K562 (cell line): ENCODE measurements at regions not wholly inside any gene's neighbourhood (a gene's known extent, or its start where the extent isn't known, plus 50 kb on each side); places are given as distances from the start of the nearest gene placed in this dataset.
"Not testable (repeated sequence)": the region's sequence is repeated elsewhere in the genome, so short reads cannot be mapped to it uniquely, and the experiment has no call there.

ENCODE experiments used
- ATAC-seq: fragments of 200-7000 bp; cut with Tn5 transposase; 3 replicates; pipeline ENCODE4 v1.9.1; 2020; ENCODE audit warnings: moderate library complexity
- BruUV-seq: library from RNA; stranded (reverse); fragments of 400-500 nt; replicated peaks from 2 replicates; lab custom pipeline; 2021; lab: Mats Ljungman, UMichigan
- CTCF ChIA-PET: fragments of 300-600 bp; formaldehyde crosslinking; extraction: SDS; loops from one replicate; lab custom pipeline; 2021; ENCODE audit warnings: low intra/inter-chr PET ratio; lab: Yijun Ruan, JAX
- POLR2A ChIA-PET: fragments of 300-600, 350-650 bp; sonication (Branson Sonifier 250); formaldehyde crosslinking; extraction: SDS; loops from one replicate; lab custom pipeline; 2021; ENCODE audit warnings: antibody characterized with exemption, inconsistent platforms; lab: Yijun Ruan, JAX
- DNase-seq, 4 experiments: peaks; one replicate each; pipeline versions ENCODE4 v3.0.0 to v3.0.0-alpha.2; 2011 to 2018; ENCODE audit warnings: low spot score in 3 of 4, mixed read lengths in 3 of 4; ENCODE audit errors: extremely low read depth in 1 of 4
- FAIRE-seq: peaks from 2 replicates; lab custom pipeline; 2011; peaks lifted over from hg19 to GRCh38; lab: Jason Lieb, UNC
- H2AFZ ChIP-seq: 2 replicates; pipeline ENCODE4 v1.6.0; 2011; ENCODE audit warnings: low read depth, low read length, control low read depth, inconsistent platforms
- H3K27ac ChIP-seq: fragments of 200-600 bp; 3 replicates; pipeline ENCODE4 v1.8.0; 2011; ENCODE audit warnings: low read depth, mild to moderate bottlenecking, control low read depth, inconsistent platforms, low read length, moderate library complexity, mixed read lengths; ENCODE audit errors: extremely low read depth
- H3K27me3 ChIP-seq, 2 experiments: fragments of 300-600 bp in 1 of 2; 2 replicates in 1 of 2; 3 replicates in 1 of 2; pipeline versions ENCODE4 v1.6.0 to v1.8.0; 2011; ENCODE audit warnings: inconsistent platforms in 2 of 2, low read length in 2 of 2, mild to moderate bottlenecking in 1 of 2, mixed read lengths in 1 of 2, moderate library complexity in 1 of 2; ENCODE audit not compliant: control insufficient read depth in 2 of 2, insufficient read depth in 2 of 2
- H3K36me3 ChIP-seq: fragments of 300-600 bp; 3 replicates; pipeline ENCODE4 v1.8.0; 2011; ENCODE audit warnings: mild to moderate bottlenecking, low read length, inconsistent platforms; ENCODE audit not compliant: control insufficient read depth, insufficient read depth
- H3K4me1 ChIP-seq, 2 experiments: fragments of 200-600 bp in 1 of 2; replicated peaks in 1 of 2; 2 replicates in 1 of 2; 3 replicates in 1 of 2; pipeline versions ENCODE4 v1.5.1 to v1.8.0; 2011; ENCODE audit warnings: inconsistent platforms in 2 of 2, low read length in 2 of 2, mild to moderate bottlenecking in 1 of 2, mixed read lengths in 1 of 2, moderate library complexity in 1 of 2; ENCODE audit not compliant: control insufficient read depth in 2 of 2, insufficient read depth in 2 of 2
- H3K4me2 ChIP-seq: 2 replicates; pipeline ENCODE4 v1.6.1; 2011; ENCODE audit warnings: low read length, control low read depth, inconsistent platforms, mixed read lengths; ENCODE audit not compliant: insufficient read depth
- H3K4me3 ChIP-seq: fragments of 200-600 bp; sonication (generic), shearing (Covaris generic); 2 replicates; pipeline ENCODE4 v1.5.1; 2016; ENCODE audit warnings: control low read depth, inconsistent platforms
- H3K79me2 ChIP-seq: fragments of 200-600 bp; 3 replicates; pipeline ENCODE4 v1.8.0; 2011; ENCODE audit warnings: low read length, inconsistent platforms; ENCODE audit not compliant: control insufficient read depth, insufficient read depth
- H3K9ac ChIP-seq, 2 experiments: 2 replicates each; pipeline versions ENCODE4 v1.6.0 to v1.6.1; 2011; ENCODE audit warnings: low read depth in 2 of 2, low read length in 2 of 2, control low read depth in 1 of 2, inconsistent platforms in 1 of 2, mild to moderate bottlenecking in 1 of 2, mixed read lengths in 1 of 2; ENCODE audit not compliant: insufficient read depth in 1 of 2
- H3K9me1 ChIP-seq: one replicate; pipeline ENCODE4 v1.6.0; 2011; ENCODE audit warnings: inconsistent platforms, mild to moderate bottlenecking, low read length, moderate library complexity; ENCODE audit not compliant: control insufficient read depth, insufficient read depth
- H3K9me3 ChIP-seq: replicated peaks from 2 replicates; pipeline ENCODE4 v1.5.1; 2011; ENCODE audit warnings: low read depth, low read length, inconsistent platforms; ENCODE audit not compliant: control insufficient read depth, insufficient read depth
- H4K20me1 ChIP-seq: replicated peaks from 2 replicates; pipeline ENCODE4 v1.6.1; 2011; ENCODE audit warnings: low read length, inconsistent platforms, mixed read lengths; ENCODE audit not compliant: control insufficient read depth, insufficient read depth
- WGBS: fragments of 100-300 bp; shearing (Covaris generic); methylation state at CpG from one replicate; pipeline ENCODE4 v1.1.6; 2016; ENCODE audit warnings: low coverage, mixed read lengths; ENCODE audit not compliant: insufficient coverage; ENCODE audit errors: missing lambda C conversion rate; 5-methylcytosine and 5-hydroxymethylcytosine counted together
- in situ Hi-C: fragments of 300-500 bp; cut with MboI; formaldehyde crosslinking; loops from 4 replicates; pipeline ENCODE4 v1.15.0; 2018; ENCODE audit warnings: inconsistent platforms, mixed read lengths
- intact Hi-C: fragments of 100-400 bp; cut with micrococcal nuclease; formaldehyde crosslinking; loops from 2 replicates; pipeline ENCODE4 v1.14.2; 2022
- TF ChIP-seq, protein P1 (sequence below), 3 experiments: IDR thresholded peaks in 2 of 3; conservative IDR thresholded peaks in 1 of 3; 2 replicates each; pipeline ENCODE4 v1.5.1; 2011 to 2012; ENCODE audit warnings: low read length in 3 of 3, mild to moderate bottlenecking in 3 of 3, control low read depth in 2 of 3, improper control_type of control experiment in 1 of 3, inconsistent platforms in 1 of 3, low read depth in 1 of 3, mixed read lengths in 1 of 3, moderate library complexity in 1 of 3; ENCODE audit not compliant: insufficient read depth in 2 of 3

DNA sequence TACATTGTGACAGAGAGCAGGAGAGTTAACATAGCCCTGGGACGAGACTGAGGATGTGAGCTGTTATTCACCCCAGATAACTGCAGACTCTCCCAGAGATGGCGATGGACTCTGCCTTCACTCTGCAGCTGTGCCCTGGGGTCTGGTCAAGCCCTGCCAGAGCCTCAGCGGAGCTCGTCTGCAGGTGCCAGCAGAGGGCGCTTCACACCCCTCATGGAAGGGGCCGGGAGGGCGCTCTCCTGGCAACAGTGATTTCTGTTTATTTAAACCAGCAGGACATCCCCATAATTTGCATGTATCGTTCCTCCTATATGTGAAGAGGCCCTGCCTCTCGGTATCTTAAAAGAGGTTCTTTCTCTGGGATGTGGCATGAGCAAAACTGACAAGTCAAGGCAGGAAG lies 1329.8 kb downstream of the RPIA start:
- H3K9me1 ChIP-seq, H2AFZ ChIP-seq, H3K79me2 ChIP-seq, H3K4me2 ChIP-seq, H3K27ac ChIP-seq, H3K36me3 ChIP-seq, CTCF ChIA-PET, DNase-seq, H3K9ac ChIP-seq, H4K20me1 ChIP-seq, H3K27me3 ChIP-seq, in situ Hi-C loops, H3K4me1 ChIP-seq, intact Hi-C loops, BruUV-seq, H3K4me3 ChIP-seq, H3K9me3 ChIP-seq, POLR2A ChIA-PET: not testable (repeated sequence)
- TF ChIP-seq, protein P1, sequence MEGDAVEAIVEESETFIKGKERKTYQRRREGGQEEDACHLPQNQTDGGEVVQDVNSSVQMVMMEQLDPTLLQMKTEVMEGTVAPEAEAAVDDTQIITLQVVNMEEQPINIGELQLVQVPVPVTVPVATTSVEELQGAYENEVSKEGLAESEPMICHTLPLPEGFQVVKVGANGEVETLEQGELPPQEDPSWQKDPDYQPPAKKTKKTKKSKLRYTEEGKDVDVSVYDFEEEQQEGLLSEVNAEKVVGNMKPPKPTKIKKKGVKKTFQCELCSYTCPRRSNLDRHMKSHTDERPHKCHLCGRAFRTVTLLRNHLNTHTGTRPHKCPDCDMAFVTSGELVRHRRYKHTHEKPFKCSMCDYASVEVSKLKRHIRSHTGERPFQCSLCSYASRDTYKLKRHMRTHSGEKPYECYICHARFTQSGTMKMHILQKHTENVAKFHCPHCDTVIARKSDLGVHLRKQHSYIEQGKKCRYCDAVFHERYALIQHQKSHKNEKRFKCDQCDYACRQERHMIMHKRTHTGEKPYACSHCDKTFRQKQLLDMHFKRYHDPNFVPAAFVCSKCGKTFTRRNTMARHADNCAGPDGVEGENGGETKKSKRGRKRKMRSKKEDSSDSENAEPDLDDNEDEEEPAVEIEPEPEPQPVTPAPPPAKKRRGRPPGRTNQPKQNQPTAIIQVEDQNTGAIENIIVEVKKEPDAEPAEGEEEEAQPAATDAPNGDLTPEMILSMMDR (IDR thresholded peaks at IDR 0.05 in 2 of 3, conservative IDR thresholded peaks at IDR 0.05 in 1 of 3; ENCODE audit: insufficient read depth in 2 of 3, low read depth in 1 of 3, low read length in 3 of 3) = 0 out of 6 replicates have a peak, but pooled peaks of 1 of the 3 experiments have one; percentile 6
- WGBS = 3% methylated on average over 4 of the region's 9 CpGs
- FAIRE-seq = peak; percentile 75
- peak; percentile 94 for ATAC-seq

- H3K4me2 ChIP-seq, H3K27me3 ChIP-seq, H3K4me3 ChIP-seq, POLR2A ChIA-PET, DNase-seq, H3K9me1 ChIP-seq, H3K79me2 ChIP-seq, H2AFZ ChIP-seq, H3K4me1 ChIP-seq, BruUV-seq, H4K20me1 ChIP-seq, H3K27ac ChIP-seq, CTCF ChIA-PET, intact Hi-C loops, H3K9me3 ChIP-seq, H3K36me3 ChIP-seq, H3K9ac ChIP-seq, in situ Hi-C loops: not testable (repeated sequence)
- 0% methylated on average over 3 of the region's 3 CpGs for WGBS
- FAIRE-seq (peak; percentile 89), ATAC-seq (peak; percentile 80)
- TF ChIP-seq, protein P1 (IDR thresholded peaks at IDR 0.05 in 2 of 3, conservative IDR thresholded peaks at IDR 0.05 in 1 of 3; ENCODE audit: insufficient read depth in 2 of 3, low read depth in 1 of 3, low read length in 3 of 3) = peak in 2 of 3 experiments; percentile 11 to 15; a peak in 1 of 6 replicates
Measured at GRCh38 chr2:90027231-90027643, 1335.8 kb downstream of the RPIA start.

DNA sequence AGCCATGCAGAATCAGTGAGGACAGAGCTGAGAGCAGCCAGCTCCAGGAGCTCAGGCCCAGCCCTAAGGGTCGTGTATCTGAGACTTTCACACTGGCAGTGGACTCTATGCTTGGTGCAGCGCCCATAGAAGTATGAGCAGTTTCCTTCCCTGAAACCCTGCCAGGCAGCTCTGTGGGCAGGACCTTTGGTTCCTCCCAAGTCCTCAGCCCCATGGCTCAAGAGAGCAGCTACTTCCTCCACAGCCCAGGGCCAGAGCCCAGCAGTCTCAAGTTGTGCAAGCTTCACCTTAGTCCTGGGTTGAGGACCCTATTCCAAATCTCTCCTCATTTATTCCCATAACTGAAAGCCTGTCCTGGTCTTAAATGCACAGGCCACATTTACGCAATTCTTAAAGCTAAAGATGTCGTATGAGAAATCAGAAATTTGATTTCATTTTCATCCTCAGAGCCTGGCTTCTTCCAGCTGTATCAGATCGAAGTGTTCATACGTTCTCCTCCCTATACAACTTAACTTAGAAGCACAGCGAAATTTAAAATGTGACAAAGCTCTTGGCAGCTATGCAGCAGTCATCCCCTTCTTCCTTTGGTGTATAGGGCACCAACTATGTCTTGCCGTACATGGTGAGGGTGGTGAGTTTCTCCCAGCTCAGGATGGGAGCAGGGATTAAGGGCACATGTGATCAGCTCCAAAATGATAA lies 1337.1 kb downstream of the RPIA start:
- H3K9ac ChIP-seq, H2AFZ ChIP-seq, H3K4me1 ChIP-seq, DNase-seq, H3K9me1 ChIP-seq, H3K79me2 ChIP-seq, intact Hi-C loops, H3K36me3 ChIP-seq, FAIRE-seq, BruUV-seq, ATAC-seq, H3K27ac ChIP-seq, H3K4me3 ChIP-seq, H3K27me3 ChIP-seq, in situ Hi-C loops, H3K9me3 ChIP-seq, POLR2A ChIA-PET, H3K4me2 ChIP-seq, CTCF ChIA-PET, H4K20me1 ChIP-seq: not testable (repeated sequence)
- 0% methylated on average over 7 of the region's 8 CpGs for WGBS
